Kidney capillary endothelial cell (primary cell): ENCODE measurements at regions not wholly inside any gene's neighbourhood (a gene's known extent, or its start where the extent isn't known, plus 50 kb on each side); places are given as distances from the start of the nearest gene placed in this dataset.
"Not testable (repeated sequence)": the region's sequence is repeated elsewhere in the genome, so short reads cannot be mapped to it uniquely, and the experiment has no call there.

Experiments used
- DNase-seq: peaks from one replicate; pipeline ENCODE4 v3.0.0-alpha.2; 2018; ENCODE audit warnings: low spot score

- DNase-seq = no peak
Observed at GRCh38 chr6:27542485-27542884, 69.6 kb upstream of the ZNF184 start.

- DNase-seq = no peak
Observed at GRCh38 chr6:27541933-27542297, 69.0 kb upstream of the ZNF184 start.

- DNase-seq = no peak
Observed at GRCh38 chr6:27541212-27541932, 68.5 kb upstream of the ZNF184 start.

GRCh38 chr6:27539551-27539950 lies 66.6 kb upstream of the ZNF184 start:
- DNase-seq = no peak

GRCh38 chr6:27532820-27533538 lies 60.1 kb upstream of the ZNF184 start:
- DNase-seq = no peak

- DNase-seq = no peak
Observed at GRCh38 chr6:27531772-27532459, 59.0 kb upstream of the ZNF184 start.

GRCh38 chr6:27529796-27530195 lies 56.9 kb upstream of the ZNF184 start:
- not testable (repeated sequence) for DNase-seq

GRCh38 chr6:27528714-27529113 lies 55.8 kb upstream of the ZNF184 start:
- no peak for DNase-seq
